ENCODE measurements at regions not wholly inside any gene's neighbourhood (a gene's known extent, or its start where the extent isn't known, plus 50 kb on each side); places are given as distances from the start of the nearest gene placed in this dataset.
"Not testable (repeated sequence)": the region's sequence is repeated elsewhere in the genome, so short reads cannot be mapped to it uniquely, and the experiment has no call there.

GRCh38 chr5:25224316-25224982 is 579.7 kb upstream of the CDH10 start:
- H3K27ac Mint-ChIP-seq (ENCODE audit: low read depth, unreplicated experiment) = no peak overlapping the region
- no peaks in the 10 kb centered on the region for H3K9me3 Mint-ChIP-seq (ENCODE audit: unreplicated experiment)
- no peak for TF ChIP-seq CTCF (IDR thresholded peaks at IDR 0.05; ENCODE audit: unreplicated experiment)
- no peaks in the 10 kb centered on the region for H3K27me3 Mint-ChIP-seq (ENCODE audit: insufficient read depth, unreplicated experiment)
- DNase-seq (ENCODE audit: unreplicated experiment) = no peak
- intact Hi-C loops (cut with micrococcal nuclease) = no loop called here
- no peak overlapping the region for H3K4me3 Mint-ChIP-seq (ENCODE audit: unreplicated experiment)
- no peaks in the 10 kb centered on the region for H3K4me1 Mint-ChIP-seq (ENCODE audit: insufficient read depth, unreplicated experiment)
- CTCF ChIA-PET = no interaction called here
- no TSS peak for BruUV-seq (replicated peaks)
- H3K36me3 Mint-ChIP-seq (ENCODE audit: insufficient read depth, unreplicated experiment) = no peaks in the 10 kb centered on the region
- POLR2A ChIA-PET = no interaction called here

- H3K27ac Mint-ChIP-seq (ENCODE audit: low read depth, unreplicated experiment); H3K4me1 Mint-ChIP-seq (ENCODE audit: insufficient read depth, unreplicated experiment); CTCF ChIA-PET; H3K9me3 Mint-ChIP-seq (ENCODE audit: unreplicated experiment); DNase-seq (ENCODE audit: unreplicated experiment); H3K36me3 Mint-ChIP-seq (ENCODE audit: insufficient read depth, unreplicated experiment); H3K4me3 Mint-ChIP-seq (ENCODE audit: unreplicated experiment); BruUV-seq (replicated peaks); H3K27me3 Mint-ChIP-seq (ENCODE audit: insufficient read depth, unreplicated experiment); intact Hi-C loops (cut with micrococcal nuclease): not testable (repeated sequence)
- POLR2A ChIA-PET = interaction anchor here (0.6 kb wide), 1 partner anchor 54 kb away, joined by 4 read pairs; no protein-coding TSS in a partner anchor
Measured at GRCh38 chr5:25199902-25200301, 555.1 kb upstream of the CDH10 start.

- BruUV-seq (replicated peaks) = no TSS peak
- POLR2A ChIA-PET = no interaction called here
- CTCF ChIA-PET = no interaction called here
- Mint-ChIP-seq H3K9me3 (ENCODE audit: unreplicated experiment) (no peaks in the 10 kb centered on the region), H3K4me1 (ENCODE audit: insufficient read depth, unreplicated experiment) (no peaks in the 10 kb centered on the region), H3K27me3 (ENCODE audit: insufficient read depth, unreplicated experiment) (no peaks in the 10 kb centered on the region), H3K36me3 (ENCODE audit: insufficient read depth, unreplicated experiment) (peaks cover 5% of the 10 kb centered on the region), H3K4me3 (ENCODE audit: unreplicated experiment) (no peak overlapping the region), H3K27ac (ENCODE audit: low read depth, unreplicated experiment) (no peak overlapping the region)
- no peak for TF ChIP-seq CTCF (IDR thresholded peaks at IDR 0.05; ENCODE audit: unreplicated experiment)
- DNase-seq (ENCODE audit: unreplicated experiment) = no peak
- intact Hi-C loops (cut with micrococcal nuclease) = no loop called here
Measured at GRCh38 chr5:25190521-25191000, 545.8 kb upstream of the CDH10 start.

GRCh38 chr5:25181249-25181648 is 536.5 kb upstream of the CDH10 start:
- H3K9me3 Mint-ChIP-seq (ENCODE audit: unreplicated experiment) = peaks cover 7% of the 10 kb centered on the region
- no peak for DNase-seq (ENCODE audit: unreplicated experiment)
- no TSS peak for BruUV-seq (replicated peaks)

GRCh38 chr5:25162616-25163015 is 517.8 kb upstream of the CDH10 start:
- H3K36me3 Mint-ChIP-seq (ENCODE audit: insufficient read depth, unreplicated experiment); DNase-seq (ENCODE audit: unreplicated experiment); H3K27me3 Mint-ChIP-seq (ENCODE audit: insufficient read depth, unreplicated experiment); H3K9me3 Mint-ChIP-seq (ENCODE audit: unreplicated experiment); BruUV-seq (replicated peaks); intact Hi-C loops (cut with micrococcal nuclease); H3K4me1 Mint-ChIP-seq (ENCODE audit: insufficient read depth, unreplicated experiment); H3K4me3 Mint-ChIP-seq (ENCODE audit: unreplicated experiment); POLR2A ChIA-PET; H3K27ac Mint-ChIP-seq (ENCODE audit: low read depth, unreplicated experiment): not testable (repeated sequence)
- CTCF ChIA-PET = interaction anchor here (0.7 kb wide), 1 partner anchor 14 kb away, joined by 3 read pairs; no protein-coding TSS in a partner anchor

More at GRCh38 chr5:25181249-25181648, 536.5 kb upstream of the CDH10 start:
- ChIA-PET CTCF (no interaction called here), POLR2A (interaction anchor here (0.6 kb wide), 1 partner anchor 71 kb away, joined by 3 read pairs; no protein-coding TSS in a partner anchor)
- H3K36me3 Mint-ChIP-seq (ENCODE audit: insufficient read depth, unreplicated experiment) = peaks cover 2% of the 10 kb centered on the region
- no peaks in the 10 kb centered on the region for H3K27me3 Mint-ChIP-seq (ENCODE audit: insufficient read depth, unreplicated experiment)
- no peak for TF ChIP-seq CTCF (IDR thresholded peaks at IDR 0.05; ENCODE audit: unreplicated experiment)
- no peaks in the 10 kb centered on the region for H3K4me1 Mint-ChIP-seq (ENCODE audit: insufficient read depth, unreplicated experiment)
- H3K4me3 Mint-ChIP-seq (ENCODE audit: unreplicated experiment) = no peak overlapping the region
- H3K27ac Mint-ChIP-seq (ENCODE audit: low read depth, unreplicated experiment) = no peak overlapping the region
- intact Hi-C loops (cut with micrococcal nuclease) = no loop called here

Measured in MCF 10A (cell line).